Right lung (tissue), 2 donors: ENCODE measurements at regions not wholly inside any gene's neighbourhood (a gene's known extent, or its start where the extent isn't known, plus 50 kb on each side); places are given as distances from the start of the nearest gene placed in this dataset.

Experiments
- DNase-seq, 2 donors: peaks; one replicate each; pipeline ENCODE4 v3.0.0-alpha.2; 2013

DNA sequence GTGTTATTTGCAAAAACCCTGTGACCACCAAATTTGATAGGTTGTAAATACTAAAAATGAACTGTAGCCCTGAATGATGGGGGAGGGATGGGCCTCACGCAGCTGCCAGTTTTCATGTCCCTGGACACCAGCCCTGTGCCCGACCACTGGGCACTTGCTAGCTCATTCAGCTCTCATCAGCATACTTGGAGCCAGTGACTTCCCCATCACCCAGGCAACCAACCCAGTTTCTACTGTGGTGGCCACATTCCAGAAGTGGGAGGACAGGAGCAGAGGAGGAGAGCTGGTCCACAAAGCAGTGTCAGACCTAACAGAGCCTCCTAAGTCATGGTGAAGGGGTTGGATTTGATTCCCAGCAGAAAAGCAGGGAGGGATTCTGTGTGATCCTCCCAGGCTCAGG lies 128.2 kb downstream of the CPEB2 start:
- DNase-seq, result no peak

DNA sequence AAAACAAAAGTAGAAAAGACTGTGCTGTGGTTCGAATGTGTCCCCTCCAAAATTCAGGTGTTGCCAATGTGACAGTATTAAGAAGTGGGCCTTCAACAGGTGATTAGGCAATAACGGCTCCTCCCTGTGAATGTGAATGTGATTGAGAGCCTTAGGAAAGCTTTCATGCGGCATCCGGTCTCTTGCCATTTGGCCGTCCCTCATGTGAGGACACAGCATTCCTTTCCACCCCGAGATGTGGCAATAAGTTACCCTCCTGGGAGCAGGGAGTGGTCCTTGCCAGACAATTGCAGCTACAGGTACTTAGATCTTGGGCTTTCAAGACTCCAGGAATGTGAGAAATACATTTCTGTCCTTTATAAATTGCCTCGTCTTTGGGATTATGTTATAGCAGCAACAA lies 129.3 kb downstream of the CPEB2 start:
- no peak for DNase-seq

DNA sequence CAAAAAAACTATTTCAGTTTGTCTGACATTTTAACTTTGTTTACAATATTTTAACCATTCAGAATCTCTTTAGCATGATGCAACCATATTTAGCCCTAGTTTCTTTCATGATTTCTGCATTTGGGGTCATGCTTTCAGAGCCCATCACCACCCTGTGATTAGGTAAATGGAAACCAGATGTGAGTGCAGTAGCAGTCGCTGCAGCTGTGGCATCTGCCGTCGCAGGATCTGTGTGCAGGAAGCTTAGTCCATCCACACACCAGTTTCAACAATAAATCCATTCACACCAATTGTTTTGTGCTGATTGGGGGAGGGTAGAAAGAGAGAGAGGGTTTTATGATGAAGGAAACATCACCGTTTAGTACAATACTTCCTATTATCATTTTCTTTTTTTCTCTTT lies 130.5 kb downstream of the CPEB2 start:
- peak in 1 of 2 donors; percentile 16 for DNase-seq

DNA sequence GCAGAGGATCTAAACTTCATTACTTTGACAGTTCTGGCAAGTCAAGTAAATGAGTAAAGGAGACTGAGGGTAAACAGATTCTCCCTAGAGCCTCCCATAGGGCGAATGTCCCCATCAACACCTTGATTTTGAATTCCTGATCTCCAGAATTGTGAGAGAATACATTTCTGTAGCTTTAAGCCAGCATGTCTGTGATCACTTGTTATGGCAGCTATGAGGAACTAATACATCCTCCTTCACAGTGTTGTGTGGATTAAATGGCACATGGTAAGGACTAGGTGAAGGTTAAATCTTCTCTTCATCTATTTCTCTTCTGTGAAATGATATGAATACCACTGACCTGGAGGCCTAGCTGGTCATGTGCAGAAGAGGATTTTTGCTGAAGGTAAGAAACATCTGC lies 137.3 kb downstream of the CPEB2 start:
- no peak for DNase-seq

DNA sequence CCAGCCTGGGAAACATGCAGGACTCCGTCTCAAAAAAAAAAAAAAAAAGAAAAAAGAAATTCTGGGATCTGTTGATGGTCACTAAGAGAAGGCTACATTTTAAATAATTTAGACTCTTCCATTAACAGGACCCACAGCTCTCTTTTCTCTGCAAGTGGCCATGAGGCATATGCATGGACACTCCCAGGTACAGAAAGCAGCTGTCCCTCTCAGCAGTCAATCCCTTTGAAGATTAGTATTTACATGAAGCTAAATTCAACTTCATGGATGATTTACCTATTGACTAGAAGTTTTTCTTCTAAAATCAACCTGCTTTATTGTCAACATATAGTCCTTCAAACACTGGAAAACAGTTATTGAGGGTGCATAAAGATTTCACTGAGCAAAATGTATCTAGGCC lies 139.9 kb downstream of the CPEB2 start:
- DNase-seq, result no peak

DNA sequence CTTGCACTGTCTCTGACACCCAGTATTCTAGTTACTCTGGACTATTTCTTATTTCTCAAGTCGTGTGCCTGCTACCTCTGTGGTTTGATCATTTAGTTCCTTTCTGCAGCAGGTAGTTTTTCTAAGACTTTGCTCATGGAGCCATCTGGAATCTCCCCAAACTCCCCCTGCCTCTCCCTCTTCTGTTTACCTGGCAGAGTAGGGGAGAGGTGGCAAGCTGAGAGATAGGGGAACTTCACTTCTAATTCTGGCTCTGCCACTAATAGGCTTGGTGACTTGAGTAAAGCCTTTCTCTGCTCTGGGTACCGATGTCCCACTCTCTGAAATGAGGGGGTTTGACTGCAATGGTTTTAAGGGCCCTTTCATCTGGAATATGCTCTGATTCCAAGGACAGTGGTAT lies 141.3 kb downstream of the CPEB2 start:
- no peak for DNase-seq

DNA sequence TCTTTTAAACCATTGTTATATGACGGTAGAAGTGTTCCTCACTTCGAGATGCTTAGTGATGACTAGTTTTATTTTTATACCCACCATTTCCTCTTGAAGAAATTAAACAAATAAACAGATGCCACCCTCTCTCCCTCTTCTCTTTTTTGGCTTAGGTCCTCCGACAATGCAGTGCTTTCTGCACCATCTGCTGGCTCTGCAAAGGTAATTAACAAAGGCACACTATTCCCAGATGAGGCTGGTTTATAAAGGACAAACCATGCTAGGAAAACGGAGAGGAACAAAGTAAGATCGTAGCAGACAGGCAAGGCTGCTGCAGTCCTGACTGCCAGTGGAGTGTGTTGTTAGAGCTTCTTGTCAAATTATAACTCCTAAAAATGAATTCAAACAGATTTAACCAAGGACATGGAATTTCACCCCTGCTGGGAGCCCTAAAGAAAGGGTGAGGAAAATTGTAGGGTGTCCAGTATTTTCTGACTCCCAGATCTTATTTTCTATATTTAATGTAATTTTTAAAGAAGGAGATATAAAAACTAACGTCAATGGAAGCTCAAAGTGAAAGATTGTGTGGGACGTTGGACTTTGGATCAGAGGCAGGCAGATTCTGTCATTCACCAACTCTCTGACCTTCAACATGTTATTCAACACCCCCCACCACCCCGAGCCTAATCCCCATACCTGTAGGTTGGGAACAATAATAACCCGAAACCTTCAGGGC lies 142.1 kb downstream of the CPEB2 start:
- DNase-seq, result no peak

DNA sequence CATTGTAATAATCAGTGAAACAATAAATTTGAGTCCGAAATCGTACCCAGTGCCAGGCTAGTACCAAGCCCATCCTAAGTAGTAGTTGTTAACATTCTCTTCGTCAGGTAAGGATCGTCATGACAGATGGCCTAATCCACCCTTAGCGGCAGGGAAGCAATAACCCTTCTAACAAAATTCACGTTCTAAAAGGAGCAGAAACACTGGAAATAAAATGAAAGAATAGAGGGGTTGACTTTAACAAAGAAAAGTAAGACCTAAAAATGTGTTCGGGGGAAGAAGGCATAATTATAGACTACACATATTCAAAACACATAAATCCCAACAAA lies 142.7 kb downstream of the CPEB2 start:
- no peak for DNase-seq

DNA sequence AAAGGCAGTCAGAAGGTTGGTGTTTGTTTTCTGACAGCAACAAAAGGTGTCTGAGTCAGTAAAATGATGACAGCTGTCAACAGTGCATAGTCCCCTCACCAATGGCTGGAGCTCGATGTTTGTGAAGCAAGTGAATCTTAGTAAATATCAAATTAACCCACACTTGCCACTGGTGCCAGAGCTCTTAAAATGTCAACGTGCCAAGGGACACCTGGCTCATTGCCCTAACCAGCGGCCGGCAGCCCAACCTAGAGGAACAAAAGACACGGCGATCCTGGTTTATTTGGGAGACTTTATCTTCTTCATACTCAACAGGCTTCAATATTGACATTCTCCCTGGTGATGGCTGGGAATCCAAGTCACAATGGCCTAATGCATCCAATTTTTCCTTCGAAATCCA lies 143.4 kb downstream of the CPEB2 start:
- no peak for DNase-seq

DNA sequence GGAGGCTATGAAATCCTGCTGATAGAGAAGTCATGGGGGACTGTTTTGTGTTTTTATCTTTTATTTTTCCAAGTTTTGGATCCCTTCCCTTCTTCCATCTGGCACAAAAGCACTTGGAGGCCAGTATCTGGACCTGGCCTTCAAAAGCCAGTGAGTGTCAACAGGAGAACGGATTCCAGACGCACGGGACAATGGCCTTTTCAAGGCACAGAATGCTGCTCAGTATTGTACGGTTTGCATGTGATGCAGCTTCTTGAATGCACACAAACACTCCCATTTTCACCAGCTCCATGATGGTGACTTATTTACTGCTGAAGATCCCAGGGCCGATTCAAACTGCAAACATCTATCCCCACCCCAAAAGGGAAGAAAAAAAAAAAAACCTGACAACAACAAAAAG lies 145.4 kb downstream of the CPEB2 start:
- DNase-seq, result no peak

DNA sequence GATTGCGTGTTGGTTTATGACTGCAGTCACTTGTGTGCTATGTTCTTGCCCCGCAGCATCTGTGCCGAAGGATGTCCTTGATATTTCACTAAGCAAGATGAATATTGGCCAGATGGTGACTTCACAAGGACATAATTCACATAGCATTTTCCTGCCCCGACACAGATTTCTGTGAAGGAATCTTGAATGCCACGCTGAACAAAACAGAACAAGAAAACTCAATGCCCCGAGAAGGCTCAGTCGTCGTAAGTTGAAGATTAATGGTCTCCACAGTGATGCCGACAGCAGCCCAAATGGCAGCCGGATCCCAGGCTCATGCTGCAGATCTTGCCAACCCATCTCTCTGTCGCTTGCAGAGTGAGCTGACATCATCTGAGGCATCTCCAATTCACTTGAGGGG lies 145.9 kb downstream of the CPEB2 start:
- no peak for DNase-seq

DNA sequence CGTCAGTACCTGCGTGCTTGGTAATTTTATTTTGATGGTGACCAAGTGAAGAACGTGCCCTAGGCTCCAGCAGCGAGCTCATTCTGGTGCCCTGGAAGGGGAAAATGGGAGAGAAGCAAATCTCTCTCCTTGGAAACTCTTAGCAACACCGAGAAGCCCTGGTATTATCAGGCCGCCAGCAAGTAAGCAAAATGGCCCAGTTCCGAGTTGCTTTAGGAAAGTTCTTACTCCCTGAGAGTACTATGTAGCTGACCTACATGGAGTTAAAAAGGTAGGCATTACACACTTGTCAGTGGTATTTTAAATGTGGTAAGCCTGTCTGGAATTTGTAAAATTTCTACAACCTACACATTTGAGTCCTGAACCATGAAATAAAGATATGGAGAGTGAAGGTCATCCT lies 146.4 kb downstream of the CPEB2 start:
- DNase-seq, result no peak

DNA sequence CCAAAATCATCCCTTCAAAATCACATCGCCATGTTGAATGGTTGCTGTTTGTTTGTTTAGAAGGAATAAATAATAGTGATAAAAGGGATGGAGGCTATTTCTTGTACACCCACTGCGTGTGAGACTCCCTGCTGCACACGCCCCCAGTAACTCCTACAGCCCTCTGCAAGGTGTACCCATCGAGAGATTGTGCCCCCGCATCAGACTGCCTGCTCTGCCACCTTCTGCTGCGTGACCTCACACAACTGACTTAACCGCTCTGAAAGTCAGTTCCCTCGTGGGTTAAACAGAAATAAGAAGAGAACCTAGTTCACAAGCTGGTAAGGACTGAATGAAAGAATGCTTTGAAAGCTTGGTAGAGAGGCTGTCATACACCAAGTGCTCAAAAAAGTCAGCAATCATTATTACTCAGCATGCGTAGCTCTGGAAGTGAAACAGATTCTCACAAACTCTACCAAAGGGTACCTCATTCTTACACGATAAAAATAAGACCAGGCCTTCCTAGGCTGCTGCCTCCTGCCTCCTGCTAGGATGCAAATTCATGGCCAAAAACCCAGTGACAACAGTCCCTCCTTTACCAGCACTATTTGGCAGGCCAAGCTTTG lies 147.1 kb downstream of the CPEB2 start:
- DNase-seq, result no peak

DNA sequence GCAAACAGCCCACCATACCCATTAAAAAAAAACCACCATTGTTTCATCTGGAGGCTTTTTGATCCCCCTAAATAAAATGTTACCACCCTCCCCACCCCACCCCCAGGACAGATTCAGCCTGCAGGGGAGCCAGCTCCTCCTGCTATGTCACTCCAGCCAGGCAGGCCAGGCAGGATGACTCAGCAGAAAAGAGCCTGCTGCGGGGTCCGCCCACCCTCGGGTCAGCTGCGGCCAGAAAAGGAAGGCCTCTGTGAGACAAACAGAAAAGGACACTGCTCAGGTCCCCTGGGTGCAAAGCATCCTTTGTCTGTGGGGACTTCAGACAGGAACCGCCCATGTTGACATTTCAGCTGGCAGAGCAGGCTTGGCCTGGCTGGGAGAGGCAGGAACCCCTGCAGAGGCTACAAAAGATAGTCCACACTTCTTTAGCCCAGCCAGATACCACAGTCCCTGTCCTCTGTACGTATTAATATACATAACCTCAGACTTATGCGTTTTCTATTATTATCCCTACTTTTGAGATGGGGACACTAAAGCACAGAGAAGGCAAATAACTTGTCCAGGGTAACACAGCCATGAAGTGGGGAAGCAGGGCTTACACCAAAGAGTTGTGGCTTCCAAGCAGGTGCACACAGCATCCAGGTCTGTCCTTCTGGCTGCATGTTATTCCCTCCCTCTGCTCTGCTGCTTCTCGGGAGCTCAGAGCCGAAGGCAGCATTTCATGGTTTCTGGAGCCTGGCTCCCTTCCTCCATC lies 147.7 kb downstream of the CPEB2 start:
- DNase-seq, result peak; percentile 29 to 34

DNA sequence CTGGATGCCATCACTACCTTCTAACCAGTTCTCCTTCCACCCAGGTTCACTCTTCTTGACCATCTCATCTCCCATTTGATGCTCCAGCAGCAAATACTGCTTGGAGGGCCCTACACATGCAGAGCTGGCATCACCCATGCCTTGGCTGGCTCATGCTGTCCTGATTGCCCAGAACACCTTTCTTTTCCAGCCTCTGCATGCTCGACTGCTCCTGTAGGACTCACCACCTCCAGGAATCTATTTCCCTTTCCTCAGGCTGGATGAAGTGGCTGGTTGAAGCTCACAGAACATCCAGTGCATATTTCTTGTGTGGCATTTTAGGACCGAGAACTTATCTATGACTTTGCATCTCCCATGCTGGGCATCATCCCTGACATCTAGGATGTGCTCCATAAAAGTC lies 148.3 kb downstream of the CPEB2 start:
- no peak for DNase-seq

DNA sequence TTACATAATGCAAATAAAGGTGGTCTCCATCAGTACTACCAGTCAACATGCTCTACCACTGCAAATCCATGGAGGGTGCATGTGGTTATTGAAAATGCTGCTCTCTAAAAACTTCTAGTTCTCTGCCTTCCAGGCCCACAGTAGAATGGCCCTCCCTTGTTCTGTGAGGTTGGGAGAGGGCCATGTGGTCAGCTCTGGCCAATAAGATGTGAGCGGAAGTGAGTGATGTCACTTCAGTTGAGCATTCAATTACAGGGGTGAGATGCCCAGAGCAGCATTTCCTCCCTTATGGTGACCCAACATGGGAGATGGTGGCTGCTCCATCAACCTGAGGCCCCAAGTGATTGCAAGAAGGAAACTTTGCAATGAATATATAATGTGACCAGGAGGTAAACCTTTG lies 148.8 kb downstream of the CPEB2 start:
- DNase-seq, result no peak

DNA sequence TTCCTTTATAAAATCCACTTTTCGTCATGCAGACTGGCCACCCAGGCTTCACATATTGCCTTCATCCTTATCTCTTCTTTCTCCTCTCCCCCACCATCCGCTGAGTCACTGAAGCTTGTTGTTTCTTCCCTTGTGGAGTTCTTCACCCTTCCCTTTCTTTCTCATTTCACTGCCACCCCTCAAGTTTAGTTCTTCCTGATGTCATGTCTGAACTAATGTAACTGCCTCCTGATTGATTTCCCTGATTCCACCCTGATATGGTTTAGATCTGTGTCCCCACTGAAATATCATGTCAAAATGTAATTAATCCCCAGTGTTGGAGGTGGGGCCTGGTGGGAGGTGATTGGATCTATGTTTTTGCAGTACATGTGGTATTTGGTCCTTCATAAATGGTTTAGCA lies 151.4 kb downstream of the CPEB2 start:
- DNase-seq, result no peak

DNA sequence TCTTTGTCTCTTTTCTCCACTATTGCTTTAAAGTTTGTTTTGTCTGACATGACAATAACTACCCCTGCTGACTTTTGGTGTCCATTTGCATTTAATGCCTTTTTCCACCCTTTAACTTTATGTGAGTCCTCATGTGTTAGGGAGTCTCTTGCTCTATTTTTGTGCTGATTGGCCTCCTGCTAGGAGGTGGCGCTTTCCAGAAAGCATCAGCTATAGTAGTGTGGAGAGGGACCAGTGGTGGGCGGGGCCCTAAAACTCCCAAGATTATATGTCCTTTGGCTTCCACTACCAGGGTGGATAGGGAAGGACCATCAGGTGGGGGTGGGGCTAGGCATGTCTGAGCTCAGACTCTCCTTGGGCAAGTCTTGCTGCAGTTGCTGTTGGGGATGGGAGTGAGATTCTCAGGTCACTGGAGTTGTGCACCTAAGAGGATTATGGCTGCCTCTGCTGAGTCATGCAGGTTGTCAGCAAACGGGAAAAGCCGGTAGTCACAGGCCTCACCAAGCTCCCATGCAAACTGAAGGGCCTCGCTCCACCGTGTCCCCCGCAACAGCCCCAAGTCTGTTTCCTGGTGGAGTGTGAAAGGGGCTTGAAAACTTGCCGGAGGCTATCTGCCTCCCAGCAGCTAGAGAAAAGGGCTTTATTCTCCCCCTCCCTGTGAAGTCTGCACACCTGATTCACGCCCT lies 156.3 kb downstream of the CPEB2 start:
- peak in 1 of 2 donors; percentile 9 for DNase-seq

DNA sequence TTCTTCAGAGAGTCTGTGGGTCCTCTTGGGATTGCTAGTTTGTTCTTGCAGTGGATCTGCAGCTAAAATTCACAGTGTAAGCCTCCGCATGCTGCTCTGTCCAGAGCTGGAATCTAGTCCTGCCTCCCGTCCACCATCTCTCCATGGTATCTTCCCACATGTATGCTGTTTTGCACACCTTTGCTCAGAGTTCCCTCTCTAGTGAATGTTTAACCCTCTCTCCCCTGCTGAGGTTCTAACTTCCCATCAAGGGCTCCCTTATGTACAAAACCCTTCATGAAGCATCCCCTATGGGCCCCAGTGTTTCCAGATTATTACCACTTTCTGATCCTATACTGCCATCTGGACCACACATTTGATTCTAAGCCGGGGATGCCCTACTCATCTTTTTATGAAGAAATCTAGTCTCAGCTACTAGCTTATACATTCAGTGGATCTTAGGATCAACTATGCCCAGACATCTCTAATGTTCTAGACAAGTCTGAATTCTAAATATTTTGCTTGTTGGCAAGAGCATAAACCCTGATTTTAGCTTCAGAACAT lies 157.3 kb downstream of the CPEB2 start:
- DNase-seq, result no peak

DNA sequence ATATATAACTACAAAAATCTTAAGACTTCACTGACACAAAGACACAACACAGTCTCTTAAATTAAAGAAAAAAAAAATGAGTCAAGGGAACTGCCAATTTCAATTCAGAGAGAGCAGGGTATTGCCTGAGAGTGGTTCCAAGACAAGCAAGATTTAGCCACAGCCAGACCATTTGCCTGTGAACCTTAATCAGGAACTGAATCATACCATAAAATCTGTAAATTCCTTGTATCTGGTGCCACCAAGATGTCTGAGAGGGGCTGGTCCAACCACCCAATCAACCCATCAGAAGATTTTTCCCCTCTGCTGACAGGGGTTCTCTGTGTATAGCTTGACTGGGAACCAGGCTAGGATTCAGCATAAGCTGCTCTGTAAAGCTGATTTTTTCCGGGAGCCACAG lies 159.2 kb downstream of the CPEB2 start:
- no peak for DNase-seq

DNA sequence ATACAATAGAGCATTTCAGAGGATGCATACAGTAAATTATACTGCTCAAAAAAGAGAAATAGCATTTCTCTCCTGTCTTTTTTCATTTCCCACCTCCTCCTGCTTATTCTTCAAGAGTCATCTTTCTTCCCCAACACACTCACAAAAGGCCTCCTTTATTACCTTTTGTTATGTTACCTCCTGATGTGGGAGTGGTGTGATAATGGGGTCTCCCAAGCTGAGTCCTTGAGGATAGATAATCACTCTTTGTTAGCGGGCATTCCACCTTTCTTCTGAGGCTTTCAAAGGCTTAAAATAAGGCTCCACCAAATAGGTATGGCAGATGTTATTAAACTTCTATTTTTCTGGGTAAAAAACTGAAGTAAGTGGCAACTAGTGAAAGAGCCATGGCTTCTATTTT lies 159.8 kb downstream of the CPEB2 start:
- DNase-seq, result no peak

DNA sequence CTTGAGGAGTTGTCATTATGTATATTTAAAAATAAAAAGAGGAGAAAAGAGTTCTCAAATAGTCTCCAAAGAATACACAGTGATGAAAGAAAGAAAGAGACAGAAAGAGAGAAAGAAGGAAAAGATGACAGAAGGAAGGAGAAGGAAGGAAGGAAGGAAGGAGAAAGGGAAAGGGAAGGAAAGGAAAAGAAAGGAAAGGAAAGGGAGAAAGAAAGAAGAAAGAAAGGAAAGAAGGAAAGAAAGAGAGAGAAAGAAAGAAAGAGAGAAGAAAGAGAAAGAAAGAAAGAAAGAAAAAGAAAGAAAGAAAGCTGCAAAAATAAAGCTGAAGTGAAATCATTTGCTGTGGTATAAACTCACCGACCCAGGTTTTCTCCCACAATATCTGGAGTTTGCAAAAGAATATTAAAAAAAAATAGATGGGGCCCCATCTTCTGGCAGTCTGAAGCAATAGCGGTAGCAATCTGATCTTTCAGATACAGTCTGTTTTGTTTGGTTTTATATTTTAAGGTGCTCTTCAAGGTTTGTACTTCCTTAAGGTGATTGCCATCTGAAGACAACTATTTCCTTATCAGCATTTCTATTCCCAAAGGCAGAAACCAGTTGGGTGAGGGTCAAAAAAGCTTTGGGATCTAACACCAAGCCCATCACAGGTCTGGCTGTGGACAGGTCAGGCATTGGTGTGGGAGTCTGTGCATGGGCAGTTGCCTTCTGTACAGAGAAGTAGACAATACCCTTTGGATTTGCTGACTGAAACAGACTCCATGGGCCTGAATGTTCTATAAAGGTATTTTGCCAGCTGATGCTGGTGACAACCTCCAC lies 160.4 kb downstream of the CPEB2 start:
- DNase-seq, result peak in 1 of 2 donors; percentile 25
